GM12873 (cell line): ENCODE measurements at regions not wholly inside any gene's neighbourhood (a gene's known extent, or its start where the extent isn't known, plus 50 kb on each side); places are given as distances from the start of the nearest gene placed in this dataset.

Source experiments
- CTCF ChIP-seq: IDR thresholded peaks from 2 replicates; pipeline ENCODE4 v1.5.1; 2012; ENCODE audit warnings: low read depth, mild to moderate bottlenecking, moderate library complexity, low read length, control low read depth; ENCODE audit not compliant: insufficient read depth; ENCODE audit errors: missing control alignments

DNA sequence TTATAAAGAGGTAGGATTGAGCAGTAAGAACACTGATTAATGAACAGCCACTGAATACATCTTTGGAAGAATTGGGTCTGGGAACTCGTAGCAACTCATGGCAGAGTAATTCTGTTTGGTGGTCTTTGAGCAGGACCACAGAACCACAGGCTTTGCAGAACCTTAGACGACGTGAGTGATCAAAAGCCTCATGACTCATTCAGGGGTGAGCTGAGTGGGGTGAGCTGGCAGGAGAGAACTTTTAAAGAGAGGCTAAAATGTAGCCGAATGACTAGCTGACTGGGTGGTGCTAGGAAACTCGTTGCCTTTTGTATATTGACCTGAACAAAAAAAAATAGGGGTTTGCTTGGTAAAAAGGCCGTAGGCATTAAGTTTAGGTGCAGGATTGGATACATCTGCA is 313.8 kb downstream of the TGFB2 start:
- no peak for TF ChIP-seq CTCF

DNA sequence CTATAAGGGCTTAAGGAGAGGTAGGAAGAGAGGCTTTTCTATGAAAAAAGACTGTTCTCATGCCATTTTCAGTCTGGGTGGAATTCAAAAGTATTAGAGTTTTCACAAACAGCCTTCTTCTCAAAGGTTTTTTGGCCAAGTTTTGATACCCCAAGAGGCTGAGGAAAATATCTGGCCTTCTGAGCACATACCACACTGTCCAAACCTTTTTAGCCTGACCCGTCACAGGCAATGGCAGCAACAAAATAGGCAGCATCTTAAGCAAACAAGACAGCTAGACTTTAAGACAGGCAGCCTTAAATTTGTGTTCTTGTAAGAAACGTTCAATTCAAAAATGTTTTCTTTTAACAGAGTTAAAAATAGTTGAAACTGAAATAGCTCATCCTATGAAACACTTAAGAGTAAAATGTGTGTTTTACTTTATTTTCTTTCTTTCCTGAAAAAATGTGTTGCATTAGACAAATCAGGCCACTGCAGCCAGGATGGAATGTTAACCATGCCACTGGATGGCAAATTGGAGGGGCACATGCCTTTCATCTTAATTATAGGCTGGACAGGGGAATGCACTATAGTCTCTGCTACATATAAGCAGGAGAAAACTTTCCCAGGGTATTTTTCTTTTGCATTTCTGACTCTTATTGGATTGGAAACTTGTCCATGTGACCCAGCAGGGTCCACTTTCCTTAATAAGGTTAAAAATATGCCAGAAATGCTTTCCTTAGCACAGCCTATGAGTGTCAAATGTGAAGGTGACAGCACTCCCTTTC is 315.0 kb downstream of the TGFB2 start:
- TF ChIP-seq CTCF = no peak

DNA sequence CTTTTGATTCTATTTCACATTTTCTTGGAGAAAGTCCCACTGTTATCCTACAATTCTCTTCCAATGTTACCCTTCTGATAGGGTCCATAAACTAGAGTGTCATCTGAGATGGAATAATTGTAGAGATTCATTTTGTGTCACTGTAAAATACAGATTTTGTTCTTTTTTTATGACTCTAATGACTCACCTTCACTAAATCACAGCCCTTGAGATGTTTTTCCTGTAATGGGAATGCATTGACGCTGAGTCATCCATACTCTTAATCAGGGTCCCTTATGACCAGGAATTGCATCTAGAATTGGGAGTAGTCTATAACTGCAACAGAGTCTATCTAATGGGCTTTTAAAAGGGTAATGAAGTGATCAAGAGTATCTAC is 315.5 kb downstream of the TGFB2 start:
- no peak for TF ChIP-seq CTCF

- no peak for TF ChIP-seq CTCF
Measured at GRCh38 chr1:218661411-218661810, 316.3 kb downstream of the TGFB2 start.

DNA sequence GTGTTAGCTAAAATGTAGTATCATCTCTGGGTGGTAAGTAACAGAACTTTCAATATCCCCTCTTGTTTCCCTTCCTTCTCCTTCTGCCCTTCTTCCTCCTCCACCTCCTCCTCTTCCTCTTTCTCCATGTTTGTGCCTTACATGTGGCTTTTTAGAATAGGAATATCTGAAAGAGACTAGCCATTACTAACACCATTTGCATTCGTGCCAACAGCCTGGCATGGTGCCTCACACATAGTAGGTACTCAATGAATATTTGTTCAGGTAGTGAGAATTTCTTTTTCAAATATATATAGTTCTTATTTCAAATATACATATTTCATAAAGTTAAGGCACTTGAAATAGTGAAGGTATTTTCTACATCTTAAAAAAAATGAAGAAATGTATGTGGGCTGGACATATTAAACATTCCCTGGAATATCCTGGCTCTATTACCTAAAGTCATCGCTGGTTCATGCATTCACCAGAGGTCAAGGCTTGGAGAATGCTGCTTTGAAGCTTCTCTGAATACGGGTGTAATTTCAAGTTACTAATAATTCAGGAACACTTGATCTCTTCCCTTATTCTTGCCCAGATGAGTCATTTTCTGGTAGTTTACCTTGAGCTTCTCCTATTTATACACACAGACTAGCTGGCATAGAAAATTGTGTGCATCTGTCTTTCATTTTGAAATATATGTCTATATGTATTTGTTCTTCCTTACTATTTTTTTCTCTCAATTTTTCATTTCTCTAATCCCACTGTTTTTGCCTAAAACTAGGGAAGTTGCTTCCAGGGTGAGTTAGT is 319.4 kb downstream of the TGFB2 start:
- TF ChIP-seq CTCF = no peak

DNA sequence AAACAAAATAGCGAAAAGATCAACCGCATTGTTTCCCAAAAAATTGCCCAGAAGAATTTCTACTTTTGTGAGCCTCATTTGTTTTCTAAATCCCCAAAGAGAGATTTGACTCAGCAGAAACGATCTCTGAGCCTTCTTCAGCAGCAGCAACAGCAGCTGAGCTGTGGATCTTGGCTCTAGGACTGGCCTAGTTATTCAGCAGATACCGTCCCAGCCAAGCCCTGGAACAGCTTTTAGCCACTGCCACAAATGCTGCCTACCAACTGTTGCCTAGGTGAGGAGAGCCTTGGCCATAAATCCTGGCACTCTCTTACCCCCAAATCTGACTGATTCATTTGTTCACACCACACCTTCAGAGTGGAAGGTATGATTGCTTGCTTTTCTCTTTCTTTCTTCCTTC is 320.1 kb downstream of the TGFB2 start:
- no peak for TF ChIP-seq CTCF

GRCh38 chr1:218666263-218666662 is 321.1 kb downstream of the TGFB2 start:
- TF ChIP-seq CTCF = no peak
